Prostate gland (tissue), 2 donors: ENCODE measurements at regions not wholly inside any gene's neighbourhood (a gene's known extent, or its start where the extent isn't known, plus 50 kb on each side); places are given as distances from the start of the nearest gene placed in this dataset.
"Not testable (repeated sequence)": the region's sequence is repeated elsewhere in the genome, so short reads cannot be mapped to it uniquely, and the experiment has no call there.

Experiments
- DNase-seq: peaks from one replicate; pipeline ENCODE4 v3.0.0-alpha.2; 2019; ENCODE audit warnings: low spot score
- H3K27ac ChIP-seq, 2 donors: fragments of 200-600 bp; sonication (generic); 2 replicates each; pipeline ENCODE4 v1.5.1; 2017 to 2019
- H3K27me3 ChIP-seq: fragments of 200-600 bp; sonication (generic); replicated peaks from 2 replicates; pipeline ENCODE4 v1.5.1; 2019; ENCODE audit not compliant: insufficient read depth
- H3K36me3 ChIP-seq, 2 donors: fragments of 200-600 bp; sonication (generic); 1 replicate in 1 of 2; 2 replicates in 1 of 2; pipeline versions ENCODE4 v1.5.1 to v1.8.1; 2017 to 2019
- H3K4me1 ChIP-seq: fragments of 200-600 bp; sonication (generic); replicated peaks from 2 replicates; pipeline ENCODE4 v1.5.1; 2019
- H3K4me3 ChIP-seq, 2 donors: fragments of 200-600 bp; sonication (generic); 2 replicates each; pipeline ENCODE4 v1.5.1; 2017 to 2019
- H3K9me3 ChIP-seq: fragments of 200-600 bp; sonication (generic); 2 replicates; pipeline ENCODE4 v1.5.1; 2017
- CTCF ChIP-seq, 4 experiments: fragments of 200-600 bp in 2 of 4; fragments of 450-650 bp in 2 of 4; sonication (generic) in 2 of 4; IDR thresholded peaks; 1 replicate in 3 of 4; 2 replicates in 1 of 4; pipeline ENCODE4 v1.5.1; 2016 to 2019; ENCODE audit warnings: antibody characterized with exemption in 4 of 4, mild to moderate bottlenecking in 2 of 4, moderate library complexity in 2 of 4
- POLR2A ChIP-seq: fragments of 450-650 bp; IDR thresholded peaks from one replicate; pipeline ENCODE4 v1.6.1; 2016; ENCODE audit warnings: antibody characterized with exemption, mild to moderate bottlenecking
- POLR2AphosphoS5 ChIP-seq: sonication (generic); formaldehyde crosslinking; IDR thresholded peaks from one replicate; pipeline ENCODE4 v1.6.1; 2017; ENCODE audit warnings: antibody characterized with exemption
- WGBS: methylation state at CpG from one replicate; pipeline ENCODE4 v1.1.5; 2018; 5-methylcytosine and 5-hydroxymethylcytosine counted together
- intact Hi-C: fragments of 100-400 bp; cut with DNase I; formaldehyde crosslinking; loops from one replicate; pipeline ENCODE4 v1.14.2; 2022

DNA sequence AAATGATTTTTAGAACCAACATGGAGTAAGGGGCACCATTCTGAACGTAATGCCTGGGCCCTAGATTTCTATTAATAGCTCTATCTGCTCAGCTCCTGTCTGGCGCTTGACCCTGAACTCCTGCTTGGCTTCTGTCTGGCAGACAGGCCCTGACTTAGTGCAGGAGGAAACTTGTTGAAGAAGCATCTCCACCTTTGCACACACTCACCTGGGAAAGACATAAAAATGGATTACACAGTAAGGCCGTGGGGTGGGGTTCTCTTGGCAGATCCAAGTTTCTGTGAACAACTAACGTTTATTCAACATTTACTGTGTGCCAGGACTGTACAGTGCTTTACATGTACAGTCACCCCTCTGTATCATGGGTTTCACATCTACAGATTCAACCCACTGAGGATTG, 62.1 kb upstream of the CNIH3 start:
- Histone ChIP-seq H3K9me3 (no peaks in the 10 kb centered on the region), H3K4me3 (no peak overlapping the region), H3K27me3 (no peaks in the 10 kb centered on the region), H3K27ac (no peak overlapping the region), H3K36me3 (no peaks in the 10 kb centered on the region), H3K4me1 (no peaks in the 10 kb centered on the region)
- no peak for DNase-seq
- 37% methylated on average over 4 of the region's 4 CpGs for WGBS
- intact Hi-C loops, result no loop called here
- TF ChIP-seq POLR2A (no peak), CTCF (IDR thresholded peaks at IDR 0.05) (no peak), POLR2AphosphoS5 (no peak)

GRCh38 chr1:224554620-224555259, 61.4 kb upstream of the CNIH3 start:
- no peaks in the 10 kb centered on the region for H3K27me3 ChIP-seq
- no peak for DNase-seq
- intact Hi-C loops, result no loop called here
- H3K9me3 ChIP-seq, result no peaks in the 10 kb centered on the region
- no peaks in the 10 kb centered on the region for H3K4me1 ChIP-seq
- no peaks in the 10 kb centered on the region for H3K36me3 ChIP-seq
- H3K4me3 ChIP-seq, result no peak overlapping the region
- H3K27ac ChIP-seq, result no peak overlapping the region
- TF ChIP-seq POLR2AphosphoS5 (no peak), POLR2A (no peak), CTCF (IDR thresholded peaks at IDR 0.05) (no peak)
- WGBS, result 87% methylated on average over 4 of the region's 4 CpGs

- 63% methylated on average over 3 of the region's 3 CpGs for WGBS
- no peaks in the 10 kb centered on the region for H3K36me3 ChIP-seq
- no peaks in the 10 kb centered on the region for H3K9me3 ChIP-seq
- intact Hi-C loops, result no loop called here
- H3K4me3 ChIP-seq, result no peak overlapping the region
- H3K27me3 ChIP-seq, result no peaks in the 10 kb centered on the region
- no peaks in the 10 kb centered on the region for H3K4me1 ChIP-seq
- no peak for DNase-seq
- TF ChIP-seq POLR2AphosphoS5, result no peak
- no peak for TF ChIP-seq POLR2A
- no peak for TF ChIP-seq CTCF (IDR thresholded peaks at IDR 0.05)
- H3K27ac ChIP-seq, result no peak overlapping the region
Measured at GRCh38 chr1:224558904-224559303, 57.2 kb upstream of the CNIH3 start.

DNA sequence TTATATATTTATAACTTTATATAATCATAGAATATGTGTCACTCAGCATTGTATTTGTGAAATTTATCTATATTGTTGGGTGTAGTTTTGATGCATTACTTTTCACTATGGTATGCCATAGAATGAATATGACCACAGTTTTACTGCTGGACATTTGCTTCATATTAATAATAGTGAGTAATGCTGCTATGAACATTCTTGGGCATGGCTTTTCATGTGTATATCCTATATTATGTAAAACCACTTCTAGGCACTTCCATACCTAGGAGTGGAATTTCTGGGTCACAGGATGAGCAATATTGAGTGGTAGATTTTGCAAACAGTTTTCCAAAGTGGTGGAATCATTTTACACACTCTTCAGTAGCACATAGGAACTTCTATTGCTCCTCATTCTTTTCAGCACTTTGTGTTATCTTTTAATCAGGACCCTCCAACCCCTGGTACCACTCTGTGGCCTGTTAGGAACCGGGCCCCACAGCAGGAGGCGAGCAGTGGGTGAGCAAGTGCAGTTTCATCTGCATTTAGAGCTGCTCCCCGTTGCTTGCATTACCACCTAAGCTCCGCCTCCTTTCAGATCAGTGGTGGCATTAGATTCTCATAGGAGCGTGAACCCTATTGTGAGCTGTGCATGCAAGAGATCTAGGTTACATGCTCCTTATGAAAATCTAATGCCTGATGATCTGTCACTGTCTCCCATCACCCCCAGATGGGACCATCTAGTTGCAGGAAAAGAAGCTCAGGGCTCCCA, 56.0 kb upstream of the CNIH3 start:
- no peak for DNase-seq
- Histone ChIP-seq H3K9me3 (no peaks in the 10 kb centered on the region), H3K27ac (no peak overlapping the region), H3K4me1 (no peaks in the 10 kb centered on the region), H3K4me3 (no peak overlapping the region), H3K36me3 (no peaks in the 10 kb centered on the region), H3K27me3 (no peaks in the 10 kb centered on the region)
- no peak for TF ChIP-seq CTCF (IDR thresholded peaks at IDR 0.05)
- TF ChIP-seq POLR2A, result no peak
- TF ChIP-seq POLR2AphosphoS5, result no peak
- intact Hi-C loops, result no loop called here
- WGBS, result 97% methylated on average over 5 of the region's 5 CpGs

- H3K27ac ChIP-seq, H3K4me3 ChIP-seq, DNase-seq: not testable (repeated sequence)
Measured at GRCh38 chr1:224562881-224563280, 53.2 kb upstream of the CNIH3 start.

More at GRCh38 chr1:224562881-224563280, 53.2 kb upstream of the CNIH3 start:
- H3K36me3 ChIP-seq, intact Hi-C loops, H3K9me3 ChIP-seq, H3K27me3 ChIP-seq, H3K4me1 ChIP-seq: not testable (repeated sequence)
